Loucy (cell line): ENCODE measurements at regions not wholly inside any gene's neighbourhood (a gene's known extent, or its start where the extent isn't known, plus 50 kb on each side); places are given as distances from the start of the nearest gene placed in this dataset.

ENCODE experiments used
- EZH2phosphoT487 ChIP-seq: fragments of 200-600 bp; IDR thresholded peaks from 2 replicates; pipeline ENCODE4 v1.6.1; 2018; ENCODE audit warnings: antibody characterized with exemption, mild to moderate bottlenecking, moderate library complexity, borderline replicate concordance
- TF ChIP-seq, protein P1 (sequence below): fragments of 200-600 bp; sonication (generic); conservative IDR thresholded peaks from 2 replicates; pipeline ENCODE4 v1.5.1; 2014; ENCODE audit warnings: mild to moderate bottlenecking, antibody characterized with exemption, low read length

DNA sequence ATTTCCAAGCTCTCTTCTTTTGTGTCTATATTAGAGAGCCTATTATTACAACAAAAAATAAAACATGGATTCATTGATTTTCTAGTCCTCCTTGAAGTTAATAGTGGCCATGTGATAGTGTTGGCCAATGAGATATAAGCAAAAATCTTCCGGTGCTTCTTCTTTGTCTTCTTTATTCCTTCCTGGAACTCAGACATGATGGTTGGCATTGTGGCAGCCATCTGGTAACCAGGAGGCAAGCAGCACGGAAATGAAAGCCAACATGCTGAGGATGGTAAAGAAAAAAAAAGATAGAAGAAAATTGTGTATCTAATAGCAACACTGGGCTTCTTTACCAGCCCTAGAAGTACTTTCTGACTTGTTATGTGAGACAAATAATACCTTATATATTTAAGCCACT lies 50.8 kb upstream of the SEL1L start:
- TF ChIP-seq EZH2phosphoT487 = no peak
- TF ChIP-seq, protein P1, sequence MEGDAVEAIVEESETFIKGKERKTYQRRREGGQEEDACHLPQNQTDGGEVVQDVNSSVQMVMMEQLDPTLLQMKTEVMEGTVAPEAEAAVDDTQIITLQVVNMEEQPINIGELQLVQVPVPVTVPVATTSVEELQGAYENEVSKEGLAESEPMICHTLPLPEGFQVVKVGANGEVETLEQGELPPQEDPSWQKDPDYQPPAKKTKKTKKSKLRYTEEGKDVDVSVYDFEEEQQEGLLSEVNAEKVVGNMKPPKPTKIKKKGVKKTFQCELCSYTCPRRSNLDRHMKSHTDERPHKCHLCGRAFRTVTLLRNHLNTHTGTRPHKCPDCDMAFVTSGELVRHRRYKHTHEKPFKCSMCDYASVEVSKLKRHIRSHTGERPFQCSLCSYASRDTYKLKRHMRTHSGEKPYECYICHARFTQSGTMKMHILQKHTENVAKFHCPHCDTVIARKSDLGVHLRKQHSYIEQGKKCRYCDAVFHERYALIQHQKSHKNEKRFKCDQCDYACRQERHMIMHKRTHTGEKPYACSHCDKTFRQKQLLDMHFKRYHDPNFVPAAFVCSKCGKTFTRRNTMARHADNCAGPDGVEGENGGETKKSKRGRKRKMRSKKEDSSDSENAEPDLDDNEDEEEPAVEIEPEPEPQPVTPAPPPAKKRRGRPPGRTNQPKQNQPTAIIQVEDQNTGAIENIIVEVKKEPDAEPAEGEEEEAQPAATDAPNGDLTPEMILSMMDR = no peak
